ENCODE measurements at regions not wholly inside any gene's neighbourhood (a gene's known extent, or its start where the extent isn't known, plus 50 kb on each side); places are given as distances from the start of the nearest gene placed in this dataset.

GRCh38 chr14:34094384-34094783 is 143.5 kb upstream of the EGLN3 start:
- Histone ChIP-seq H3K27ac (ENCODE audit: low read depth, low read length) (no peak overlapping the region), H3K27me3 (ENCODE audit: control insufficient read depth in 2 of 2, insufficient read depth in 2 of 2, low read length in 2 of 2) (no peaks in the 10 kb centered on the region), H3K9me3 (ENCODE audit: control insufficient read depth in 2 of 3, low read length in 3 of 3) (no peaks in the 10 kb centered on the region), H3K4me1 (ENCODE audit: control insufficient read depth in 2 of 2, insufficient read depth in 2 of 2, low read length in 2 of 2) (no peaks in the 10 kb centered on the region), H3K4me3 (ENCODE audit: low read length) (no peak overlapping the region), H3K36me3 (ENCODE audit: control insufficient read depth in 2 of 3, insufficient read depth in 3 of 3, low read length in 3 of 3) (no peaks in the 10 kb centered on the region)
- peak overlapping the region in 2 of 9 donors; percentile 2 to 83 for H3K27ac Mint-ChIP-seq
- H3K27me3 Mint-ChIP-seq: peaks cover 0 to 23% (median 0%) of the 10 kb centered on the region in 5 donors
- intact Hi-C loops (cut with micrococcal nuclease): loop anchor here in 1 of 2 donors (5.0 kb wide), 1 partner anchor 37 kb away; no protein-coding TSS in a partner anchor
- POLR2A ChIA-PET: no interaction called here
- CTCF ChIA-PET: no interaction called here
- DNase-seq: no peak
- H3K4me3 Mint-ChIP-seq: peak overlapping the region in 1 of 10 donors; percentile 67
- peaks cover 0 to 11% (median 0%) of the 10 kb centered on the region in 11 donors for H3K9me3 Mint-ChIP-seq
- peaks cover 0 to 63% (median 7%) of the 10 kb centered on the region in 7 donors for H3K4me1 Mint-ChIP-seq
- H3K36me3 Mint-ChIP-seq: peaks cover 0 to 42% (median 0%) of the 10 kb centered on the region in 5 donors
- ATAC-seq: no peak

- CTCF ChIA-PET: no interaction called here
- H3K27ac Mint-ChIP-seq: peak overlapping the region in 2 of 9 donors; percentile 2 to 83
Measured at GRCh38 chr14:34093883-34094282, 143.0 kb upstream of the EGLN3 start.

GRCh38 chr14:34090451-34090850 is 139.6 kb upstream of the EGLN3 start:
- no peaks in the 10 kb centered on the region for H3K36me3 ChIP-seq (ENCODE audit: control insufficient read depth in 2 of 3, insufficient read depth in 3 of 3, low read length in 3 of 3)
- no peaks in the 10 kb centered on the region for H3K9me3 ChIP-seq (ENCODE audit: control insufficient read depth in 2 of 3, low read length in 3 of 3)
- no peaks in the 10 kb centered on the region for H3K27me3 ChIP-seq (ENCODE audit: control insufficient read depth in 2 of 2, insufficient read depth in 2 of 2, low read length in 2 of 2)
- POLR2A ChIA-PET: no interaction called here
- H3K36me3 Mint-ChIP-seq: peaks cover 0 to 33% (median 0%) of the 10 kb centered on the region in 5 donors
- CTCF ChIA-PET: no interaction called here
- intact Hi-C loops (cut with micrococcal nuclease): loop anchor here in 1 of 2 donors (5.0 kb wide), 1 partner anchor 33 kb away; no protein-coding TSS in a partner anchor
- ATAC-seq (no peak), DNase-seq (no peak)
- H3K4me1 ChIP-seq (ENCODE audit: control insufficient read depth in 2 of 2, insufficient read depth in 2 of 2, low read length in 2 of 2): no peaks in the 10 kb centered on the region
- H3K27ac Mint-ChIP-seq: no peak overlapping the region
- no peak overlapping the region for H3K4me3 ChIP-seq (ENCODE audit: low read length)
- H3K27ac ChIP-seq (ENCODE audit: low read depth, low read length): no peak overlapping the region
- peaks cover 0 to 14% (median 0%) of the 10 kb centered on the region in 11 donors for H3K9me3 Mint-ChIP-seq
- no peak overlapping the region for H3K4me3 Mint-ChIP-seq
- H3K4me1 Mint-ChIP-seq: peaks cover 0 to 34% (median 7%) of the 10 kb centered on the region in 7 donors
- H3K27me3 Mint-ChIP-seq: peaks cover 0 to 34% (median 0%) of the 10 kb centered on the region in 5 donors

More at GRCh38 chr14:34093883-34094282, 143.0 kb upstream of the EGLN3 start:
- peak overlapping the region in 1 of 10 donors; percentile 67 for H3K4me3 Mint-ChIP-seq
- no peak for DNase-seq
- peaks cover 0 to 60% (median 7%) of the 10 kb centered on the region in 7 donors for H3K4me1 Mint-ChIP-seq
- intact Hi-C loops (cut with micrococcal nuclease): loop anchor here in 1 of 2 donors (5.0 kb wide), 1 partner anchor 37 kb away; no protein-coding TSS in a partner anchor
- ATAC-seq: no peak
- H3K9me3 Mint-ChIP-seq: peaks cover 0 to 12% (median 0%) of the 10 kb centered on the region in 11 donors
- no peaks in the 10 kb centered on the region for H3K27me3 ChIP-seq (ENCODE audit: control insufficient read depth in 2 of 2, insufficient read depth in 2 of 2, low read length in 2 of 2)
- POLR2A ChIA-PET: no interaction called here
- no peaks in the 10 kb centered on the region for H3K4me1 ChIP-seq (ENCODE audit: control insufficient read depth in 2 of 2, insufficient read depth in 2 of 2, low read length in 2 of 2)
- H3K36me3 Mint-ChIP-seq: peaks cover 0 to 44% (median 0%) of the 10 kb centered on the region in 5 donors
- no peak overlapping the region for H3K27ac ChIP-seq (ENCODE audit: low read depth, low read length)
- no peaks in the 10 kb centered on the region for H3K36me3 ChIP-seq (ENCODE audit: control insufficient read depth in 2 of 3, insufficient read depth in 3 of 3, low read length in 3 of 3)
- H3K9me3 ChIP-seq (ENCODE audit: control insufficient read depth in 2 of 3, low read length in 3 of 3): no peaks in the 10 kb centered on the region
- H3K27me3 Mint-ChIP-seq: peaks cover 0 to 24% (median 0%) of the 10 kb centered on the region in 5 donors
- no peak overlapping the region for H3K4me3 ChIP-seq (ENCODE audit: low read length)

GRCh38 chr14:34088914-34089313 is 138.0 kb upstream of the EGLN3 start:
- no peaks in the 10 kb centered on the region for H3K9me3 ChIP-seq (ENCODE audit: control insufficient read depth in 2 of 3, low read length in 3 of 3)
- Mint-ChIP-seq H3K9me3 (peaks cover 0 to 12% (median 0%) of the 10 kb centered on the region in 11 donors), H3K27me3 (peaks cover 0 to 40% (median 0%) of the 10 kb centered on the region in 5 donors), H3K36me3 (peaks cover 0 to 30% (median 0%) of the 10 kb centered on the region in 5 donors), H3K4me3 (no peak overlapping the region), H3K27ac (no peak overlapping the region), H3K4me1 (peaks cover 0 to 25% (median 1%) of the 10 kb centered on the region in 7 donors)
- no peaks in the 10 kb centered on the region for H3K27me3 ChIP-seq (ENCODE audit: control insufficient read depth in 2 of 2, insufficient read depth in 2 of 2, low read length in 2 of 2)
- H3K27ac ChIP-seq (ENCODE audit: low read depth, low read length): no peak overlapping the region
- no peaks in the 10 kb centered on the region for H3K4me1 ChIP-seq (ENCODE audit: control insufficient read depth in 2 of 2, insufficient read depth in 2 of 2, low read length in 2 of 2)
- intact Hi-C loops (cut with micrococcal nuclease): no loop called here
- CTCF ChIA-PET: no interaction called here
- no peak for ATAC-seq
- H3K4me3 ChIP-seq (ENCODE audit: low read length): no peak overlapping the region
- no peak for DNase-seq
- POLR2A ChIA-PET: no interaction called here
- no peaks in the 10 kb centered on the region for H3K36me3 ChIP-seq (ENCODE audit: control insufficient read depth in 2 of 3, insufficient read depth in 3 of 3, low read length in 3 of 3)

GRCh38 chr14:34087571-34087970 is 136.7 kb upstream of the EGLN3 start:
- no peaks in the 10 kb centered on the region for H3K9me3 ChIP-seq (ENCODE audit: control insufficient read depth in 2 of 3, low read length in 3 of 3)
- Mint-ChIP-seq H3K4me3 (no peak overlapping the region), H3K27me3 (peaks cover 0 to 32% (median 0%) of the 10 kb centered on the region in 5 donors), H3K4me1 (peaks cover 0 to 12% (median 0%) of the 10 kb centered on the region in 7 donors), H3K36me3 (peaks cover 0 to 22% (median 0%) of the 10 kb centered on the region in 5 donors), H3K27ac (no peak overlapping the region), H3K9me3 (peaks cover 0 to 9% (median 0%) of the 10 kb centered on the region in 11 donors)
- H3K27ac ChIP-seq (ENCODE audit: low read depth, low read length): no peak overlapping the region
- H3K36me3 ChIP-seq (ENCODE audit: control insufficient read depth in 2 of 3, insufficient read depth in 3 of 3, low read length in 3 of 3): no peaks in the 10 kb centered on the region
- no peak for DNase-seq
- ChIA-PET POLR2A (no interaction called here), CTCF (no interaction called here)
- H3K27me3 ChIP-seq (ENCODE audit: control insufficient read depth in 2 of 2, insufficient read depth in 2 of 2, low read length in 2 of 2): no peaks in the 10 kb centered on the region
- H3K4me1 ChIP-seq (ENCODE audit: control insufficient read depth in 2 of 2, insufficient read depth in 2 of 2, low read length in 2 of 2): no peaks in the 10 kb centered on the region
- ATAC-seq: no peak
- intact Hi-C loops (cut with micrococcal nuclease): no loop called here
- H3K4me3 ChIP-seq (ENCODE audit: low read length): no peak overlapping the region

GRCh38 chr14:34086223-34086757 is 135.4 kb upstream of the EGLN3 start:
- no peaks in the 10 kb centered on the region for H3K9me3 ChIP-seq (ENCODE audit: control insufficient read depth in 2 of 3, low read length in 3 of 3)
- no peaks in the 10 kb centered on the region for H3K36me3 ChIP-seq (ENCODE audit: control insufficient read depth in 2 of 3, insufficient read depth in 3 of 3, low read length in 3 of 3)
- H3K9me3 Mint-ChIP-seq: peaks cover 0 to 9% (median 0%) of the 10 kb centered on the region in 11 donors
- H3K4me3 Mint-ChIP-seq: no peak overlapping the region
- CTCF ChIA-PET: no interaction called here
- intact Hi-C loops (cut with micrococcal nuclease): no loop called here
- H3K4me3 ChIP-seq (ENCODE audit: low read length): no peak overlapping the region
- peaks cover 0 to 36% (median 0%) of the 10 kb centered on the region in 5 donors for H3K27me3 Mint-ChIP-seq
- POLR2A ChIA-PET: no interaction called here
- H3K27me3 ChIP-seq (ENCODE audit: control insufficient read depth in 2 of 2, insufficient read depth in 2 of 2, low read length in 2 of 2): no peaks in the 10 kb centered on the region
- ATAC-seq (no peak), DNase-seq (no peak)
- no peak overlapping the region for H3K27ac Mint-ChIP-seq
- H3K27ac ChIP-seq (ENCODE audit: low read depth, low read length): no peak overlapping the region
- H3K4me1 ChIP-seq (ENCODE audit: control insufficient read depth in 2 of 2, insufficient read depth in 2 of 2, low read length in 2 of 2): no peaks in the 10 kb centered on the region
- H3K4me1 Mint-ChIP-seq: peaks cover 0 to 16% (median 0%) of the 10 kb centered on the region in 7 donors
- H3K36me3 Mint-ChIP-seq: peaks cover 0 to 20% (median 0%) of the 10 kb centered on the region in 5 donors

- Mint-ChIP-seq H3K4me3 (no peak overlapping the region), H3K4me1 (peaks cover 0 to 15% (median 0%) of the 10 kb centered on the region in 7 donors), H3K36me3 (peaks cover 0 to 19% (median 0%) of the 10 kb centered on the region in 5 donors), H3K27ac (no peak overlapping the region), H3K27me3 (peaks cover 0 to 37% (median 0%) of the 10 kb centered on the region in 5 donors), H3K9me3 (peaks cover 0 to 9% (median 0%) of the 10 kb centered on the region in 11 donors)
- ChIA-PET CTCF (no interaction called here), POLR2A (no interaction called here)
- ATAC-seq: no peak
- H3K4me3 ChIP-seq (ENCODE audit: low read length): no peak overlapping the region
- H3K9me3 ChIP-seq (ENCODE audit: control insufficient read depth in 2 of 3, low read length in 3 of 3): no peaks in the 10 kb centered on the region
- no peaks in the 10 kb centered on the region for H3K36me3 ChIP-seq (ENCODE audit: control insufficient read depth in 2 of 3, insufficient read depth in 3 of 3, low read length in 3 of 3)
- H3K27me3 ChIP-seq (ENCODE audit: control insufficient read depth in 2 of 2, insufficient read depth in 2 of 2, low read length in 2 of 2): no peaks in the 10 kb centered on the region
- H3K27ac ChIP-seq (ENCODE audit: low read depth, low read length): no peak overlapping the region
- intact Hi-C loops (cut with micrococcal nuclease): no loop called here
- H3K4me1 ChIP-seq (ENCODE audit: control insufficient read depth in 2 of 2, insufficient read depth in 2 of 2, low read length in 2 of 2): no peaks in the 10 kb centered on the region
- DNase-seq: no peak
Measured at GRCh38 chr14:34085695-34086094, 134.8 kb upstream of the EGLN3 start.
